OCI-LY3 (cell line): ENCODE measurements at regions not wholly inside any gene's neighbourhood (a gene's known extent, or its start where the extent isn't known, plus 50 kb on each side); places are given as distances from the start of the nearest gene placed in this dataset.

ENCODE experiments used
- EZH2phosphoT487 ChIP-seq: fragments of 200-600 bp; shearing (Covaris generic); IDR thresholded peaks from 2 replicates; pipeline ENCODE4 v1.6.1; 2018; ENCODE audit warnings: antibody characterized with exemption, mixed run types, low read depth
- TF ChIP-seq, protein P1 (sequence below): fragments of 200-600, 300-600 bp; sonication (generic); IDR thresholded peaks from 2 replicates; pipeline ENCODE4 v1.5.1; 2014; ENCODE audit warnings: antibody characterized with exemption, low read length, low read depth

DNA sequence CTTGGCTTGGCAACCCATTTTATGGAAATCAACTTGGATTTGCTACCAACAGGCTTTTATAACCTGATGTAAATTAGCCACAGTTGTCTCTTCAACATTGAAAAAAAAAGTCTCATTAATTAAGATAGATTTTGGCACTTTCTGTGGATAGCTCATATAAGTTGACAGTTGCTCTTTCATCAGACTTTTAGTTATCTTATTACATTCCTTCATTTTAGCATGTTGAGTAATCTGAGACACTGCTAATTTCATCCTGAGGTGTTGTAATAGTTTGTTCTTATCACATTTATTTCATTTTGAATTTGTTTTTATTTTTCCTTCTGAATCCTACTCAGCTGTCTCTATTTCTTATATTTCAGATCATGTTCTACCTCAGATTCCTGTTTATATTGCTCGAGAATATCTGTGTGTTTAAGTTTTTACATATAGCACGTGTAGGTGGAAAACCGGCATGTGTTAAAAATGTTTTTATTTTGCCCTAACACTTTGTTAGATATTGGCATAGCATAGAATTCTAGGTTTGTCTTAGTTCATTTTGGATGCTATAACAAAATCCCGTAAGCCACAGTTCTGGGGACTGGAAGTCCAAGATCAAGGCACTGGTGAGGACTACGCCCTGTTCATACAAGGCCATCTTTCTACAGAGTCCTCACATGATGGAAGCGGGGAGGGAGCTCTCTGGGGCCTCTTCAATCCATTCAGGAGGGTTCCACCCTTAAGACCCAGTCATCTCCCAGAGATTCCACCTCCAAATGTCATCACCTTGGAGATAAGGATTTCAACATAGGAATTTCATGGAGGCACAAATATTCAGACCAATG, 239.4 kb downstream of the COL4A1 start:
- TF ChIP-seq, protein P1, sequence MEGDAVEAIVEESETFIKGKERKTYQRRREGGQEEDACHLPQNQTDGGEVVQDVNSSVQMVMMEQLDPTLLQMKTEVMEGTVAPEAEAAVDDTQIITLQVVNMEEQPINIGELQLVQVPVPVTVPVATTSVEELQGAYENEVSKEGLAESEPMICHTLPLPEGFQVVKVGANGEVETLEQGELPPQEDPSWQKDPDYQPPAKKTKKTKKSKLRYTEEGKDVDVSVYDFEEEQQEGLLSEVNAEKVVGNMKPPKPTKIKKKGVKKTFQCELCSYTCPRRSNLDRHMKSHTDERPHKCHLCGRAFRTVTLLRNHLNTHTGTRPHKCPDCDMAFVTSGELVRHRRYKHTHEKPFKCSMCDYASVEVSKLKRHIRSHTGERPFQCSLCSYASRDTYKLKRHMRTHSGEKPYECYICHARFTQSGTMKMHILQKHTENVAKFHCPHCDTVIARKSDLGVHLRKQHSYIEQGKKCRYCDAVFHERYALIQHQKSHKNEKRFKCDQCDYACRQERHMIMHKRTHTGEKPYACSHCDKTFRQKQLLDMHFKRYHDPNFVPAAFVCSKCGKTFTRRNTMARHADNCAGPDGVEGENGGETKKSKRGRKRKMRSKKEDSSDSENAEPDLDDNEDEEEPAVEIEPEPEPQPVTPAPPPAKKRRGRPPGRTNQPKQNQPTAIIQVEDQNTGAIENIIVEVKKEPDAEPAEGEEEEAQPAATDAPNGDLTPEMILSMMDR, result no peak
- TF ChIP-seq EZH2phosphoT487, result no peak
